Fibroblast of skin of back (primary cell): ENCODE measurements at regions not wholly inside any gene's neighbourhood (a gene's known extent, or its start where the extent isn't known, plus 50 kb on each side); places are given as distances from the start of the nearest gene placed in this dataset.

Experiments
- DNase-seq: peaks from one replicate; pipeline ENCODE4 v3.0.0-alpha.2; 2013

DNA sequence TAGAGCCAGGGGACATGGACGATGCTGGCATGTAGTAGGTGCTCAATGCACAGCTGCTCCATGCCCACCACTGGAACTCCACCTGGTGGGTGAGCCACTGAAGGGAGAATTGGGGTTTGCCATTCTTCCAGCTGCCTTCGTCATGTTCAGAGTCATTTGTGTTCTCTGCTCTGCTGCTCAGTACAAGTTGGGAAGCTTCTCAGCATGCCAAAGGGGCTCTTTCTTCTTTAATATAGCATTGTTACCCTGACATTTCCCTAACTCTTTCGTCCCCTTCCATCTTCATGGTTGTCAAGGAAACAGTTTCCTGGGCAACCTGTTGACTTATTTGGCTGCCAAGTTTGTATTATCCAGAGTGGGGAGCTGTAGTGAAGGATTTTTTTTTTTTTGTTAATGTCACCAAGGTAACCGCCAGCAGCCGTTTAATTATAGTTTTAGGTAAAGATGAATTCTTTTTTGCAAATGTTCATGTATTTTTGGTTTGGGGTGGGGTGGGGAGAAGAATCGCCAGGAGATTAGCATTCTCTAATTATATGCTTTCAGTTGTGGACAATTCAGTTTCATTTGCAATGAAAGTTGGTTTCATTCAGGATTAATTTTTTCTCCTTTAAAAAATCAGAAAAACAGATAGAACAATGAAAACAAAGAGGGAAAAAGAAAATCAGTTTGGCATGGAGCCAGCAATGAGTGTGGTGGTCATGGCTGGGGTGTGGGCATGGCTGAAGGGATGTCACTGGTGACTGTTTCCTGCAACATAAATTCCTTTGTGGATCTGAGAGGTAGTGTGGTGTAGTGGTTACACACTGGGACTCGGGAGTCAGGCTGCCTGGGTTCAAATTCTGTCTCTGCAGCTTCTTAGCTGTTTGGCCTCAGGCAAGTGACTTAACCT is 73.0 kb upstream of the KCNG1 start:
- no peak for DNase-seq

DNA sequence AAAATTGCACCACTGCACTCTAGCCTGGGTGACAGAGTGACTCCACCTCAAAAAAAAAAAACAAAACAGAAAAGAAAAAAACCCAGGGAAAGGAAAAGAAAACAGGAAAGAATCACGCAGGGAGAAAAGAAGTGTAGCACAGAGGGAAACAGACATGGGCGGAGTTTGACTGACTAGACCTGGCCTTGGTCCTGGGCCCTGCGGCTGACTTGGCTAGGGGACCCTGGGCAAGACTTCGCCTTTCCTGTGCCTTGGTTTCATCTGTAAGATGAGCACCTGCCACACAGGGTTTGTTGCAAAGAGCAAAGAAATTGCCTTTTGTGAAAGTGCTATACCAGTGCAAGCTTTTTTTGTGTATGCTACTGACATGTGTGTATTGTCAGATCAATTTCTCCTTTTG is 71.3 kb upstream of the KCNG1 start:
- no peak for DNase-seq

DNA sequence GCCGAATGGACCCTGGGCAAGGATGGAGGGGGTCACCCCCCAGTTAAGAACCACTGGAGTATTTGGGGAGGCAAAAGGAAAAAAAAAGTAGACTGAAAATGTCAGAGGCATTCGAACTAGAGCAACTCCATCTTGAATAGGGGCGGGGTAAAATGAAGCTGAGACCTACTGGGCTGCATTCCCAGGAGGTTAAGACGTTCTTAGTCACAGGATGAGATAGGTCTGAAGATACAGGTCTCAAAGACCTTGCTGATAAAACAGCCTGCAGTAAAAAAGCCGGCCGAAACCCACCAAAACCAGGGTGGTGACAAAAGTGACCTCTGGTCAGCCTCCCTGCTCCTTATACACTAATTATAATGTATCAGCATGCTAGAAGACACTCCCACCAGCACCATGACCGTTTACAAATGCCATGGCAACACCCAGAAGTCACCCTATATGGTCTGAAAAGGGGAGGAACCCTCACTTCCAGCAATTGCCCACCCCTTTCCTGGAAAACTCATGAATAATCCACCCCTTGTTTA is 70.4 kb upstream of the KCNG1 start:
- DNase-seq = no peak

- DNase-seq = peak; percentile 30
Observed at GRCh38 chr20:51092338-51092737, 69.4 kb upstream of the KCNG1 start.

- no peak for DNase-seq
Observed at GRCh38 chr20:51091406-51092195, 68.7 kb upstream of the KCNG1 start.

DNA sequence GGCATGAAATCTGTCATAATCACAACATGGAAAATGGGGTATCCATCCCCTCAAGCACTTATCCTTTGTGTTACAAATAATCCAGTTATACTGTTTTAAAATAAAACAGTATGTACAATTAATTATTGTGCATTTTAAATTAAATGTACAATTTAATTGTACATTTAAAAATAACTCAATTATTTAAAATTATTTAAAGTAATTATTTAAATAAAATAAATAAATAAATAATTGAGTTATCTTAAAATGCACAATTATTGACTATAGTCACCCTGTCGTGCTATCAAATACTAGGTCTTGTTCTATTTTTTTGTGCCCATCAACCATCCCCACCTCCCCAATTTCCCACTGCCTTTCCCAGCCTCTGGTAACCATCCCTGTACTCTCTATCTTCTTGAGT is 66.9 kb upstream of the KCNG1 start:
- no peak for DNase-seq

GRCh38 chr20:51089272-51089781 is 66.4 kb upstream of the KCNG1 start:
- no peak for DNase-seq

DNA sequence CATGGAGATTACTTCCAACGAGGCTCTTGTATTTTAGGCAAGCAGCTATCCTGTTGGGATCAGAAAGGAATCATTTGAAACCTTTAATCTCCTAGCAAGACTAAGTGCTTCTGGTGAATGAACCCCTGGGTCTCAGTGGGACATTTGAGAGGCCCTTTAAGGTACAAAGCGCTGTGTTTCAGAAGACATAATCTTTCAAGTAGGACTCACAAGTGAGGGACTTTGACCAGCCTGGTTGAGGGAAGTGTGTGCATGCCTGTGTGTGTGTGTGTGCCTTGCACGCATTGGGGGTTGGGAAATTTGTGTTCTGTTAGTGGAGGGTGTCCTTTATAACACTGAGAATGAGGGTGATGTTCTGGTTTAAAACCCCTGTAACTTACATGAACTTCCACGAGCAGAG is 64.4 kb upstream of the KCNG1 start:
- no peak for DNase-seq

- DNase-seq = no peak
Observed at GRCh38 chr20:51085769-51086168, 62.9 kb upstream of the KCNG1 start.

DNA sequence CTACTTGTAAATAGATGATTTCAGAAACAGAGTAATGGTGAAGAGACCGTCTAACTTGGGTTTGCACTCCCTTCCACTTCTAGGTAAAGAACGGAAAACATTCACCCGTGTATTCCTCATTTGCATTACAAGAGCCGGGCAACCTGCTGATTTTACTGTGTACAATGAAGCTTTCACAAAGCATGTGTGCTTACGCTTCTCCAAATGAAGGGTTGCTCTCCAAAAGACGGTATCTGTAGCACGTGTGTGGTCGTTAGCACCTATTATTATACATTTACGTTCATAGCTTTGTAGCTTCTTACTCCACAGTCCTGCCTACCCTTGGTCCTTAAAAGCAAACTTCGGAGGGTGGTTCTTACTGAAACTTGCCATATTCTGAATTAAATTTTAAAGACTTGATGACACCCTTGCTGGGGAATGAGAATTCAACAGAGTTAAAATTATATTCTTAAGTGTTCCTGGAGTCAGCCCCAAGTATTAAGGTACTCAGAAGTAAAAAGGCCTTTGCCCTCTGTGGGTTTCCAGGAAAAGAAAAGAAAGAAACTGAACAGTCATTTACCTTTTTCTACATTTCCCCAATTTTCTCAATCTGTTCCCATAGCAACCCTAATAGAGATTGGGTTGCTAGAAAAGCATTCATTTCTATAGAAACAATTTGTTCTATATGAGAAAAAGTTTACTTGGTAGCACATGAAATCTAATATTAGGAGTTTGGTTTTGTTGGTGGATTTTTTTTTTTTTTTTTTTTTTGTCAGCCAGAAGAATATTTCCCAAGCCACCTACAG is 61.9 kb upstream of the KCNG1 start:
- DNase-seq = no peak

GRCh38 chr20:51083447-51083846 is 60.5 kb upstream of the KCNG1 start:
- DNase-seq = no peak

DNA sequence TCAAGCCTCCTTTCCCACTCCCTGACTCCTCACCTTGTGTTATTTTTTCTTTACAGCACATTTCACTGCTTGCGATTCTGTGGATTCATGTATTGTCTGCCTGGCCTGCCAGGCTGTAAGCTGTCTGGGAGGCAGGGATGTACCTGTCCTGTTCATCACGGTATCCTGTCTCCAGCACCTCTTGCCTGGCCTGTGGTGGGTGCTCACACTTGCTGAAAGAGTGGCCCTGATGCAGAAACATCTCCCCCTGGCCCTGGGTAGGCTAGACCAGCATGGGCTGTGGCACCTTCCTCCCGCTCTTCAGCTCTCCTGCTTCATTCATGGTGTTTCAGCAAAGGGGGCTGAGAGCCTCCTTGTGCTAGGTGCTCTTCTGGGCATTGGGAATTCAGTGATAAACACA is 60.1 kb upstream of the KCNG1 start:
- no peak for DNase-seq

DNA sequence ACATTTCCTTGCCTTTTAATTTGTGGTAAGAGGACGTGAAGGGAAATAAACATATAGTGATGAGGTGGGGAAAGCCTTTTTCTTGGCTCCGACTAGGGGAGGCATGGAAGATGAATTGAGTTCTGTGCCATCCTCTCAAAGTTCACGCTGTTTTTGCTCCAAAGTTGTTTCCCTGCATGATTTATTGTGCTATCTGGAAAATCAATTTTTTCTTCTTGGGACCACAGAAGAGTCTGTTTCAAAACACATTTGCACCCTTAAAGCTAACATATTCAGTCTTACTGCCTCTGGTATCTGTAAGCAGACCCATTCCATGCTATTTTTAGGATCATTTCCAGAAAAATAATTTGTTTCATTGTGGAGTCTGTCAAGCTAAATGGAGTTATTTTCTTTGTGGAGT is 57.6 kb upstream of the KCNG1 start:
- no peak for DNase-seq

GRCh38 chr20:51079488-51079887 is 56.6 kb upstream of the KCNG1 start:
- DNase-seq = no peak

GRCh38 chr20:51077686-51078060 is 54.8 kb upstream of the KCNG1 start:
- no peak for DNase-seq

- DNase-seq = no peak
Observed at GRCh38 chr20:51076786-51077685, 54.1 kb upstream of the KCNG1 start.

DNA sequence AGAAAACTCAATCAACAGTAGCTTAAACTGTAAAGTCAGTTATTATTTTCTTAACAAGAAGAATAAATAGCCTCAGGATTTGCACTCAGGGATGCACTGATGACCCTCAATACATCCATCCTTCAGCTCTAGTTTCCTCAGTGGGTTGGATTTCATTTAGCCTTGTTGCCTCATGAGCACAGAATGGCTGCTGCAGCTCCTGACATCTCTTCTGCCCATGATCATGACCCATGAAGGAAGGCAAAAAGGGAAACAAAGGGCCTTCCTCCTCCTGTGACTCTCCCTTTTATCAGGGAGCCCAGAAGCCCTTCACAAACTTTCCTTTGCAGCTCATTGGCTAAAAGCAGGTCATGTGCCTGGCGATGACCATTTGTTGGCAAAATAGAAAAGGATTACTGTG is 51.2 kb upstream of the KCNG1 start:
- no peak for DNase-seq
